ENCODE measurements at regions not wholly inside any gene's neighbourhood (a gene's known extent, or its start where the extent isn't known, plus 50 kb on each side); places are given as distances from the start of the nearest gene placed in this dataset.

- TF ChIP-seq POLR2A (IDR thresholded peaks at IDR 0.05): no peak
- TF ChIP-seq, protein P1, sequence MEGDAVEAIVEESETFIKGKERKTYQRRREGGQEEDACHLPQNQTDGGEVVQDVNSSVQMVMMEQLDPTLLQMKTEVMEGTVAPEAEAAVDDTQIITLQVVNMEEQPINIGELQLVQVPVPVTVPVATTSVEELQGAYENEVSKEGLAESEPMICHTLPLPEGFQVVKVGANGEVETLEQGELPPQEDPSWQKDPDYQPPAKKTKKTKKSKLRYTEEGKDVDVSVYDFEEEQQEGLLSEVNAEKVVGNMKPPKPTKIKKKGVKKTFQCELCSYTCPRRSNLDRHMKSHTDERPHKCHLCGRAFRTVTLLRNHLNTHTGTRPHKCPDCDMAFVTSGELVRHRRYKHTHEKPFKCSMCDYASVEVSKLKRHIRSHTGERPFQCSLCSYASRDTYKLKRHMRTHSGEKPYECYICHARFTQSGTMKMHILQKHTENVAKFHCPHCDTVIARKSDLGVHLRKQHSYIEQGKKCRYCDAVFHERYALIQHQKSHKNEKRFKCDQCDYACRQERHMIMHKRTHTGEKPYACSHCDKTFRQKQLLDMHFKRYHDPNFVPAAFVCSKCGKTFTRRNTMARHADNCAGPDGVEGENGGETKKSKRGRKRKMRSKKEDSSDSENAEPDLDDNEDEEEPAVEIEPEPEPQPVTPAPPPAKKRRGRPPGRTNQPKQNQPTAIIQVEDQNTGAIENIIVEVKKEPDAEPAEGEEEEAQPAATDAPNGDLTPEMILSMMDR (IDR thresholded peaks at IDR 0.05): no peak
These were observed 270.2 kb upstream of the RAB6C start for GRCh38 chr2:129709001-129709955.

Measured in thyroid gland (tissue), 4 donors.